H1 (cell line): ENCODE measurements at regions not wholly inside any gene's neighbourhood (a gene's known extent, or its start where the extent isn't known, plus 50 kb on each side); places are given as distances from the start of the nearest gene placed in this dataset.
"Not testable (repeated sequence)": the region's sequence is repeated elsewhere in the genome, so short reads cannot be mapped to it uniquely, and the experiment has no call there.

Experiments used
- CTCF ChIA-PET: fragments of 300-600 bp; sonication (Branson Sonifier 250); formaldehyde crosslinking; loops from one replicate; lab custom pipeline; 2021; ENCODE audit not compliant: partially characterized antibody; lab: Charles Lee
- POLR2A ChIA-PET: fragments of 300-600 bp; sonication (Branson Sonifier 250); formaldehyde crosslinking; loops from one replicate; lab custom pipeline; 2021; ENCODE audit warnings: inconsistent platforms; ENCODE audit not compliant: partially characterized antibody; lab: Charles Lee
- DNase-seq, 2 experiments: peaks; one replicate each; pipeline versions ENCODE4 v3.0.0 to v3.0.0-alpha.2; 2010 to 2022; ENCODE audit warnings: low spot score in 2 of 2, low read depth in 1 of 2, mixed read lengths in 1 of 2
- FAIRE-seq: peaks from 2 replicates; lab custom pipeline; 2011; peaks lifted over from hg19 to GRCh38; lab: Jason Lieb, UNC
- H2AFZ ChIP-seq: 2 replicates; pipeline ENCODE4 v1.8.1; 2012; ENCODE audit warnings: low read length, inconsistent platforms
- H2AK5ac ChIP-seq: 2 replicates; pipeline ENCODE4 v1.6.1; 2013; ENCODE audit warnings: low read depth, low read length
- H2BK120ac ChIP-seq: replicated peaks from 2 replicates; pipeline ENCODE3; 2013; ENCODE audit warnings: low read depth, low read length, inconsistent platforms
- H2BK12ac ChIP-seq: 2 replicates; pipeline ENCODE4 v1.6.1; 2013; ENCODE audit warnings: low read depth, low read length
- H2BK15ac ChIP-seq: 2 replicates; pipeline ENCODE4 v1.6.1; 2013; ENCODE audit warnings: low read length
- H2BK20ac ChIP-seq: 2 replicates; pipeline ENCODE4 v1.6.1; 2013; ENCODE audit warnings: low read length
- H2BK5ac ChIP-seq: 2 replicates; pipeline ENCODE4 v1.6.1; 2013; ENCODE audit warnings: low read depth, low read length
- H3K14ac ChIP-seq: 2 replicates; pipeline ENCODE4 v1.6.1; 2013; ENCODE audit warnings: inconsistent platforms; ENCODE audit not compliant: insufficient read length
- H3K18ac ChIP-seq: 2 replicates; pipeline ENCODE4 v1.6.1; 2013; ENCODE audit warnings: low read length; ENCODE audit errors: extremely low read depth
- H3K23ac ChIP-seq: 2 replicates; pipeline ENCODE4 v1.6.1; 2013; ENCODE audit warnings: inconsistent platforms; ENCODE audit not compliant: insufficient read length
- H3K23me2 ChIP-seq: 2 replicates; pipeline ENCODE4 v1.6.1; 2013; ENCODE audit warnings: low read depth, low read length
- H3K27ac ChIP-seq: 2 replicates; pipeline ENCODE4 v1.6.1; 2011; ENCODE audit warnings: low read depth, low read length, inconsistent platforms
- H3K27me3 ChIP-seq, 4 experiments: replicated peaks in 1 of 4; 1 replicate in 1 of 4; 2 replicates in 3 of 4; pipeline versions ENCODE4 v1.6.1 to v1.8.1; 2011 to 2013; ENCODE audit warnings: low read length in 3 of 4, mild to moderate bottlenecking in 3 of 4, inconsistent platforms in 2 of 4, mixed read lengths in 2 of 4, moderate library complexity in 1 of 4; ENCODE audit not compliant: control insufficient read depth in 3 of 4, insufficient read depth in 3 of 4; ENCODE audit errors: extremely low read depth in 1 of 4
- H3K36me3 ChIP-seq, 4 experiments: 2 replicates each; pipeline versions ENCODE4 v1.6.1 to v1.8.1; 2011 to 2013; ENCODE audit warnings: mild to moderate bottlenecking in 4 of 4, low read length in 3 of 4, moderate library complexity in 2 of 4, control low read depth in 1 of 4, inconsistent platforms in 1 of 4; ENCODE audit not compliant: insufficient read depth in 4 of 4, control insufficient read depth in 2 of 4
- H3K4ac ChIP-seq: replicated peaks from 2 replicates; pipeline ENCODE3; 2013; ENCODE audit warnings: low read length, low read depth, mixed read lengths, inconsistent platforms; ENCODE audit not compliant: insufficient read length
- H3K4me1 ChIP-seq, 4 experiments: replicated peaks in 1 of 4; 1 replicate in 1 of 4; 2 replicates in 3 of 4; pipeline versions ENCODE4 v1.6.1 to v1.8.1; 2011 to 2013; ENCODE audit warnings: low read length in 3 of 4, inconsistent platforms in 2 of 4, mixed read lengths in 1 of 4; ENCODE audit not compliant: insufficient read depth in 4 of 4, control insufficient read depth in 3 of 4
- H3K4me2 ChIP-seq, 2 experiments: 2 replicates each; pipeline versions ENCODE4 v1.6.1 to v1.8.1; 2011 to 2013; ENCODE audit warnings: low read depth in 2 of 2, low read length in 2 of 2, control low read depth in 1 of 2, inconsistent platforms in 1 of 2, mild to moderate bottlenecking in 1 of 2; ENCODE audit not compliant: insufficient read depth in 1 of 2
- H3K4me3 ChIP-seq, 4 experiments: fragments of 200-600, 300-600 bp in 1 of 4; sonication (generic), shearing (Covaris generic), sonication (Bioruptor Twin) in 1 of 4; 2 replicates each; pipeline versions ENCODE4 v1.5.1 to v1.8.1; 2011 to 2016; ENCODE audit warnings: low read length in 4 of 4, low read depth in 3 of 4, control low read depth in 2 of 4, inconsistent platforms in 2 of 4, mild to moderate bottlenecking in 2 of 4, mixed read lengths in 1 of 4, moderate library complexity in 1 of 4; ENCODE audit not compliant: insufficient read depth in 2 of 4; ENCODE audit errors: extremely low read depth in 1 of 4
- H3K56ac ChIP-seq: replicated peaks from 2 replicates; pipeline ENCODE3; 2013; ENCODE audit warnings: low read depth, mild to moderate bottlenecking, mixed read lengths, low read length, inconsistent platforms; ENCODE audit not compliant: insufficient read length
- H3K79me1 ChIP-seq: 2 replicates; pipeline ENCODE4 v1.6.1; 2013; ENCODE audit warnings: low read depth, low read length, control low read depth
- H3K79me2 ChIP-seq, 2 experiments: 2 replicates each; pipeline versions ENCODE4 v1.6.1 to v1.8.1; 2012 to 2013; ENCODE audit warnings: low read length in 2 of 2, mild to moderate bottlenecking in 2 of 2, inconsistent platforms in 1 of 2; ENCODE audit not compliant: insufficient read depth in 2 of 2, control insufficient read depth in 1 of 2
- H3K9ac ChIP-seq, 4 experiments: replicated peaks in 1 of 4; 1 replicate in 1 of 4; 2 replicates in 3 of 4; pipeline versions ENCODE4 v1.6.1 to v1.8.1; 2011 to 2013; ENCODE audit warnings: low read depth in 3 of 4, low read length in 3 of 4, control low read depth in 2 of 4, mild to moderate bottlenecking in 2 of 4, moderate library complexity in 2 of 4, inconsistent platforms in 1 of 4; ENCODE audit errors: extremely low read depth in 1 of 4
- H3K9me3 ChIP-seq, 2 experiments: 2 replicates each; pipeline versions ENCODE4 v1.6.1 to v1.8.1; 2012 to 2013; ENCODE audit warnings: mild to moderate bottlenecking in 2 of 2, moderate library complexity in 2 of 2, control low read depth in 1 of 2, inconsistent platforms in 1 of 2, low read depth in 1 of 2, low read length in 1 of 2, mixed read lengths in 1 of 2; ENCODE audit not compliant: insufficient read depth in 2 of 2
- H4K20me1 ChIP-seq, 2 experiments: replicated peaks in 1 of 2; 2 replicates each; pipeline versions ENCODE3 to v1.8.1; 2011 to 2013; ENCODE audit warnings: inconsistent platforms in 2 of 2, low read length in 2 of 2, mild to moderate bottlenecking in 1 of 2; ENCODE audit not compliant: insufficient read depth in 2 of 2, control insufficient read depth in 1 of 2
- H4K5ac ChIP-seq: 2 replicates; pipeline ENCODE4 v1.6.1; 2013; ENCODE audit warnings: low read length, low read depth, mixed read lengths, inconsistent platforms; ENCODE audit not compliant: insufficient read length
- H4K8ac ChIP-seq: 2 replicates; pipeline ENCODE4 v1.8.0; 2013; ENCODE audit warnings: mild to moderate bottlenecking, moderate library complexity, low read length, inconsistent platforms; ENCODE audit not compliant: insufficient read depth; ENCODE audit errors: extremely low read depth
- H4K91ac ChIP-seq: replicated peaks from 2 replicates; pipeline ENCODE3; 2013; ENCODE audit warnings: low read length, mixed read lengths, inconsistent platforms; ENCODE audit not compliant: insufficient read length
- RAD21 ChIP-seq, 2 experiments: IDR thresholded peaks in 1 of 2; conservative IDR thresholded peaks in 1 of 2; 2 replicates each; pipeline ENCODE4 v1.6.1; 2011; ENCODE audit warnings: low read depth in 2 of 2, low read length in 2 of 2, improper control_type of control experiment in 1 of 2, inconsistent platforms in 1 of 2, mild to moderate bottlenecking in 1 of 2, moderate library complexity in 1 of 2
- WGBS, 2 experiments: shearing (Covaris generic) in 1 of 2; methylation state at CpG; one replicate each; pipeline versions ENCODE4 v1.1.6 to v1.1.7; 2013 to 2015; ENCODE audit warnings: low lambda C conversion rate in 2 of 2, mixed read lengths in 2 of 2, inconsistent platforms in 1 of 2, low coverage in 1 of 2, missing lambda C conversion rate in 1 of 2; ENCODE audit not compliant: insufficient replicate concordance in 2 of 2, insufficient coverage in 1 of 2, insufficient read length in 1 of 2; ENCODE audit errors: extremely low coverage in 1 of 2, missing lambda C conversion rate in 1 of 2; 5-methylcytosine and 5-hydroxymethylcytosine counted together
- TF ChIP-seq, protein P1 (sequence below), 3 experiments: IDR thresholded peaks; 1 replicate in 2 of 3; 2 replicates in 1 of 3; pipeline versions ENCODE4 v1.5.1 to v1.6.1; 2011; ENCODE audit warnings: low read length in 3 of 3, mild to moderate bottlenecking in 3 of 3, inconsistent platforms in 2 of 3, low read depth in 1 of 3, moderate library complexity in 1 of 3; ENCODE audit not compliant: insufficient read depth in 1 of 3; ENCODE audit errors: control extremely low read depth in 1 of 3

DNA sequence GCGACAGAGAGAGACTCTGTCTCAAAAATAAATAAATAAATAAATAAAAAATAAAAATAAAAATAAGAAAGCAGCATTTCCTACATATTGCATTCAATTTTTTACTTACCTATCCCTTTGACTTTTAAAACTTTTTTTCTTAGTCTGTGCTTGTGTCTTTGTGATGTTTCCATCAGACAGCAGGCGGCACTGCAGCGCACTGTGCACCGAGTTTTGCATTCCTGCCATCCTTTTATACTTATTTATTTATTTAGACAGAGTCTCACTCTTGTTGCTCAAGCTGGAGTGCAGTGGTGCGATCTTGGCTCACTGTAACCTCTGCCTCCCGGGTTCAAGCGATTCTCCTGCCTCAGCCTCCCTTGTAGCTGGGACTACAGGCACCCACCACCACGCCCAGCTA is 203.9 kb downstream of the SPATA31A1 start:
- H3K4me3 ChIP-seq, FAIRE-seq, H3K4ac ChIP-seq, H3K9ac ChIP-seq, H4K5ac ChIP-seq, H3K4me2 ChIP-seq, H2BK5ac ChIP-seq, H3K27ac ChIP-seq, H3K27me3 ChIP-seq, H3K56ac ChIP-seq, H2BK120ac ChIP-seq, H2BK12ac ChIP-seq, H2AK5ac ChIP-seq, H4K8ac ChIP-seq, H2BK15ac ChIP-seq, H3K79me1 ChIP-seq, H2AFZ ChIP-seq, H3K36me3 ChIP-seq, H4K91ac ChIP-seq, H3K4me1 ChIP-seq, CTCF ChIA-PET, H3K23me2 ChIP-seq, H3K79me2 ChIP-seq, POLR2A ChIA-PET, H3K9me3 ChIP-seq, H3K14ac ChIP-seq, H2BK20ac ChIP-seq, H4K20me1 ChIP-seq, H3K18ac ChIP-seq, H3K23ac ChIP-seq: not testable (repeated sequence)
- peak in 1 of 2 experiments; percentile 75 for DNase-seq
- 80% methylated on average over 8 of the region's 8 CpGs; no CpG with 5 or more reads in 1 of the 2 experiments for WGBS, 2 experiments
- TF ChIP-seq, protein P1, sequence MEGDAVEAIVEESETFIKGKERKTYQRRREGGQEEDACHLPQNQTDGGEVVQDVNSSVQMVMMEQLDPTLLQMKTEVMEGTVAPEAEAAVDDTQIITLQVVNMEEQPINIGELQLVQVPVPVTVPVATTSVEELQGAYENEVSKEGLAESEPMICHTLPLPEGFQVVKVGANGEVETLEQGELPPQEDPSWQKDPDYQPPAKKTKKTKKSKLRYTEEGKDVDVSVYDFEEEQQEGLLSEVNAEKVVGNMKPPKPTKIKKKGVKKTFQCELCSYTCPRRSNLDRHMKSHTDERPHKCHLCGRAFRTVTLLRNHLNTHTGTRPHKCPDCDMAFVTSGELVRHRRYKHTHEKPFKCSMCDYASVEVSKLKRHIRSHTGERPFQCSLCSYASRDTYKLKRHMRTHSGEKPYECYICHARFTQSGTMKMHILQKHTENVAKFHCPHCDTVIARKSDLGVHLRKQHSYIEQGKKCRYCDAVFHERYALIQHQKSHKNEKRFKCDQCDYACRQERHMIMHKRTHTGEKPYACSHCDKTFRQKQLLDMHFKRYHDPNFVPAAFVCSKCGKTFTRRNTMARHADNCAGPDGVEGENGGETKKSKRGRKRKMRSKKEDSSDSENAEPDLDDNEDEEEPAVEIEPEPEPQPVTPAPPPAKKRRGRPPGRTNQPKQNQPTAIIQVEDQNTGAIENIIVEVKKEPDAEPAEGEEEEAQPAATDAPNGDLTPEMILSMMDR (IDR thresholded peaks at IDR 0.05; ENCODE audit: control extremely low read depth in 1 of 3, insufficient read depth in 1 of 3, low read depth in 1 of 3, low read length in 3 of 3) = peak; percentile 8 to 22 (median 15); a peak in 2 of 4 replicates
- TF ChIP-seq RAD21 (IDR thresholded peaks at IDR 0.05 in 1 of 2, conservative IDR thresholded peaks at IDR 0.05 in 1 of 2; ENCODE audit: low read depth in 2 of 2, low read length in 2 of 2) = peak; percentile 25 to 31
